Endothelial cell of umbilical vein (primary cell): ENCODE measurements at regions not wholly inside any gene's neighbourhood (a gene's known extent, or its start where the extent isn't known, plus 50 kb on each side); places are given as distances from the start of the nearest gene placed in this dataset.

Experiments
- BruUV-seq: library from RNA; stranded (reverse); fragments of 400-500 nt; replicated peaks from 2 replicates; lab custom pipeline; 2021; lab: Mats Ljungman, UMichigan
- CTCF ChIA-PET: fragments of 300-600, 350-600 bp; sonication (Branson Sonifier 250); formaldehyde crosslinking; loops from one replicate; lab custom pipeline; 2021; ENCODE audit warnings: antibody characterized with exemption, inconsistent platforms; lab: Charles Lee
- POLR2A ChIA-PET: fragments of 300-600, 350-600 bp; sonication (Branson Sonifier 250); formaldehyde crosslinking; loops from one replicate; lab custom pipeline; 2021; ENCODE audit warnings: antibody characterized with exemption, inconsistent platforms; lab: Charles Lee
- DNase-seq: peaks from one replicate; pipeline ENCODE4 v3.0.0-alpha.2; 2011; ENCODE audit warnings: low read depth, low spot score
- FAIRE-seq: peaks from 2 replicates; lab custom pipeline; 2011; peaks lifted over from hg19 to GRCh38; lab: Jason Lieb, UNC
- H2AFZ ChIP-seq: 2 replicates; pipeline ENCODE4 v1.6.0; 2012; ENCODE audit warnings: low read depth, low read length, control low read depth, inconsistent platforms
- H3K27ac ChIP-seq: 2 replicates; pipeline ENCODE4 v1.5.1; 2011; ENCODE audit warnings: low read depth, mild to moderate bottlenecking, control low read depth, low read length, moderate library complexity; ENCODE audit not compliant: insufficient read depth
- H3K27me3 ChIP-seq, 2 experiments: 2 replicates each; pipeline versions ENCODE4 v1.6.0 to v1.6.1; 2011; ENCODE audit warnings: low read length in 2 of 2, mixed read lengths in 1 of 2; ENCODE audit not compliant: control insufficient read depth in 2 of 2, insufficient read depth in 2 of 2
- H3K36me3 ChIP-seq, 2 experiments: 2 replicates in 1 of 2; 3 replicates in 1 of 2; pipeline ENCODE4 v1.5.1; 2011; ENCODE audit warnings: low read length in 2 of 2, mild to moderate bottlenecking in 1 of 2, moderate library complexity in 1 of 2; ENCODE audit not compliant: control insufficient read depth in 2 of 2, insufficient read depth in 2 of 2; ENCODE audit errors: extremely low read depth in 1 of 2
- H3K4me1 ChIP-seq: 3 replicates; pipeline ENCODE4 v1.5.1; 2011; ENCODE audit warnings: mild to moderate bottlenecking, low read length; ENCODE audit not compliant: control insufficient read depth, insufficient read depth; ENCODE audit errors: extremely low read depth
- H3K4me2 ChIP-seq: 2 replicates; pipeline ENCODE4 v1.6.1; 2011; ENCODE audit warnings: low read length, control low read depth, mixed read lengths; ENCODE audit not compliant: insufficient read depth
- H3K4me3 ChIP-seq, 3 experiments: fragments of 200-600 bp in 1 of 3; sonication (generic), shearing (Covaris generic) in 1 of 3; replicated peaks in 1 of 3; 2 replicates each; pipeline ENCODE4 v1.5.1; 2011 to 2016; ENCODE audit warnings: control low read depth in 3 of 3, low read length in 3 of 3, mild to moderate bottlenecking in 2 of 3, inconsistent platforms in 1 of 3, low read depth in 1 of 3, moderate library complexity in 1 of 3; ENCODE audit not compliant: insufficient read depth in 1 of 3
- H3K79me2 ChIP-seq: 2 replicates; pipeline ENCODE4 v1.6.0; 2012; ENCODE audit warnings: low read length, inconsistent platforms; ENCODE audit not compliant: control insufficient read depth, insufficient read depth
- H3K9ac ChIP-seq: replicated peaks from 2 replicates; pipeline ENCODE3; 2011; ENCODE audit warnings: low read length, control low read depth; ENCODE audit not compliant: insufficient read depth; ENCODE audit errors: extremely low read depth
- H3K9me1 ChIP-seq: replicated peaks from 3 replicates; pipeline ENCODE4 v1.6.0; 2011; ENCODE audit warnings: mild to moderate bottlenecking, low read length; ENCODE audit not compliant: control insufficient read depth, insufficient read depth; ENCODE audit errors: extremely low read depth
- H3K9me3 ChIP-seq: replicated peaks from 2 replicates; pipeline ENCODE4 v1.5.1; 2012; ENCODE audit warnings: low read length, inconsistent platforms; ENCODE audit not compliant: control insufficient read depth, insufficient read depth
- H4K20me1 ChIP-seq: replicated peaks from 2 replicates; pipeline ENCODE3; 2011; ENCODE audit warnings: mild to moderate bottlenecking, low read length; ENCODE audit not compliant: control insufficient read depth, insufficient read depth; ENCODE audit errors: extremely low read depth
- CTCF ChIP-seq, 2 donors: IDR thresholded peaks; 1 replicate in 1 of 2; 2 replicates in 1 of 2; pipeline ENCODE4 v1.5.1; 2011; ENCODE audit warnings: low read length in 2 of 2, mild to moderate bottlenecking in 2 of 2, moderate library complexity in 2 of 2, control low read depth in 1 of 2, inconsistent platforms in 1 of 2, low read depth in 1 of 2; ENCODE audit not compliant: insufficient read depth in 1 of 2; ENCODE audit errors: extremely low read depth in 1 of 2
- EZH2 ChIP-seq: IDR thresholded peaks from 2 replicates; pipeline ENCODE4 v1.6.1; 2012; ENCODE audit warnings: borderline replicate concordance, low read depth, mild to moderate bottlenecking, moderate library complexity, low read length, inconsistent platforms; ENCODE audit not compliant: severe bottlenecking
- FOS ChIP-seq: IDR thresholded peaks from 2 replicates; pipeline ENCODE4 v1.6.1; 2011; ENCODE audit warnings: mild to moderate bottlenecking, low read length, moderate library complexity, borderline replicate concordance; ENCODE audit not compliant: insufficient read depth
- GATA2 ChIP-seq: IDR thresholded peaks from 2 replicates; pipeline ENCODE4 v1.7.0; 2011; ENCODE audit warnings: low read depth, mild to moderate bottlenecking, moderate library complexity, mixed read lengths, low read length; ENCODE audit not compliant: insufficient read length, insufficient read depth
- JUN ChIP-seq: IDR thresholded peaks from 2 replicates; pipeline ENCODE4 v1.6.1; 2011; ENCODE audit warnings: borderline replicate concordance, low read depth; ENCODE audit not compliant: insufficient read length, insufficient read depth
- MYC ChIP-seq: IDR thresholded peaks from one replicate; pipeline ENCODE4 v1.6.1; 2011; ENCODE audit warnings: mild to moderate bottlenecking, low read depth, low read length
- POLR2A ChIP-seq: IDR thresholded peaks from 2 replicates; pipeline ENCODE4 v1.6.1; 2012; ENCODE audit warnings: low read depth, mild to moderate bottlenecking, control low read depth, low read length
- POLR2AphosphoS5 ChIP-seq: IDR thresholded peaks from 2 replicates; pipeline ENCODE4 v1.6.1; 2012; ENCODE audit warnings: low read depth, mild to moderate bottlenecking, control low read depth, low read length, moderate library complexity; ENCODE audit not compliant: insufficient read depth
- dilution Hi-C: fragments of 300-500 bp; cut with MboI; formaldehyde crosslinking; loops from one replicate; pipeline ENCODE4 v1.15.0; 2019; ENCODE audit warnings: low sequenced_read_pairs; ENCODE audit not compliant: extremely low pct_ligation_motif_present
- intact Hi-C: fragments of 100-400 bp; cut with micrococcal nuclease; formaldehyde crosslinking; loops from one replicate; pipeline ENCODE4 v1.10.0; 2022
- TF ChIP-seq, protein P1 (sequence below): IDR thresholded peaks from 2 replicates; pipeline ENCODE4 v1.6.1; 2011; ENCODE audit not compliant: insufficient read depth, insufficient read length

- DNase-seq (no peak), FAIRE-seq (no peak)
- Histone ChIP-seq H4K20me1 (no peaks in the 10 kb centered on the region), H3K4me2 (no peak overlapping the region), H3K27me3 (no peaks in the 10 kb centered on the region), H3K9ac (no peak overlapping the region), H3K79me2 (no peaks in the 10 kb centered on the region), H3K4me1 (no peaks in the 10 kb centered on the region), H2AFZ (no peak overlapping the region), H3K27ac (no peak overlapping the region), H3K4me3 (no peak overlapping the region), H3K9me3 (no peaks in the 10 kb centered on the region), H3K9me1 (no peaks in the 10 kb centered on the region), H3K36me3 (no peaks in the 10 kb centered on the region)
- intact Hi-C loops (no loop called here), dilution Hi-C loops (no loop called here)
- no TSS peak for BruUV-seq
- POLR2A ChIA-PET: no interaction called here
- TF ChIP-seq FOS: no peak
- TF ChIP-seq, protein P1, sequence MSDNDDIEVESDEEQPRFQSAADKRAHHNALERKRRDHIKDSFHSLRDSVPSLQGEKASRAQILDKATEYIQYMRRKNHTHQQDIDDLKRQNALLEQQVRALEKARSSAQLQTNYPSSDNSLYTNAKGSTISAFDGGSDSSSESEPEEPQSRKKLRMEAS: no peak
- CTCF ChIA-PET: no interaction called here
Measured at GRCh38 chr6:14834851-14835530, 410.9 kb upstream of the JARID2 start.

- Histone ChIP-seq H3K9ac (no peak overlapping the region), H3K9me1 (no peaks in the 10 kb centered on the region), H4K20me1 (no peaks in the 10 kb centered on the region), H3K36me3 (no peaks in the 10 kb centered on the region), H3K4me2 (no peak overlapping the region), H3K79me2 (no peaks in the 10 kb centered on the region), H2AFZ (no peak overlapping the region), H3K4me1 (no peaks in the 10 kb centered on the region), H3K4me3 (no peak overlapping the region), H3K27me3 (no peaks in the 10 kb centered on the region), H3K27ac (no peak overlapping the region), H3K9me3 (no peaks in the 10 kb centered on the region)
- no peak for DNase-seq
- ChIA-PET POLR2A (no interaction called here), CTCF (no interaction called here)
- dilution Hi-C loops (no loop called here), intact Hi-C loops (no loop called here)
- TF ChIP-seq POLR2A (no peak), EZH2 (no peak), MYC (no peak), CTCF (IDR thresholded peaks at IDR 0.05; ENCODE audit: extremely low read depth in 1 of 2, insufficient read depth in 1 of 2, low read depth in 1 of 2, low read length in 2 of 2) (no peak), FOS (no peak), JUN (no peak), POLR2AphosphoS5 (no peak), GATA2 (no peak)
- TF ChIP-seq, protein P1: no peak
- no TSS peak for BruUV-seq
- no peak for FAIRE-seq
Measured at GRCh38 chr6:14837435-14837834, 408.4 kb upstream of the JARID2 start.
